NCI-H1092 (cell line): ENCODE measurements at regions not wholly inside any gene's neighbourhood (a gene's known extent, or its start where the extent isn't known, plus 50 kb on each side); places are given as distances from the start of the nearest gene placed in this dataset.

Experiments used
- DNase-seq: peaks from one replicate; lab custom pipeline; 2025; lab: John Stamatoyannopoulos, UW

GRCh38 chr3:148389916-148390315 is 307.8 kb upstream of the AGTR1 start:
- no peak for DNase-seq

- DNase-seq = no peak
Measured at GRCh38 chr3:148395821-148396220, 301.9 kb upstream of the AGTR1 start.

- no peak for DNase-seq
Measured at GRCh38 chr3:148400754-148401153, 296.9 kb upstream of the AGTR1 start.

- no peak for DNase-seq
Measured at GRCh38 chr3:148408667-148409066, 289.0 kb upstream of the AGTR1 start.

- no peak for DNase-seq
Measured at GRCh38 chr3:148420242-148420641, 277.5 kb upstream of the AGTR1 start.

GRCh38 chr3:148428862-148429605 is 268.7 kb upstream of the AGTR1 start:
- DNase-seq = no peak

GRCh38 chr3:148433665-148434064 is 264.0 kb upstream of the AGTR1 start:
- no peak for DNase-seq

GRCh38 chr3:148435534-148435933 is 262.2 kb upstream of the AGTR1 start:
- DNase-seq = no peak

- no peak for DNase-seq
Measured at GRCh38 chr3:148439254-148439822, 258.4 kb upstream of the AGTR1 start.

- no peak for DNase-seq
Measured at GRCh38 chr3:148441191-148441590, 256.5 kb upstream of the AGTR1 start.

- DNase-seq = no peak
Measured at GRCh38 chr3:148450819-148451218, 246.9 kb upstream of the AGTR1 start.

- DNase-seq = no peak
Measured at GRCh38 chr3:148451969-148452368, 245.7 kb upstream of the AGTR1 start.

- no peak for DNase-seq
Measured at GRCh38 chr3:148453781-148454191, 243.9 kb upstream of the AGTR1 start.

- no peak for DNase-seq
Measured at GRCh38 chr3:148455098-148455497, 242.6 kb upstream of the AGTR1 start.

GRCh38 chr3:148457886-148458285 is 239.8 kb upstream of the AGTR1 start:
- no peak for DNase-seq

GRCh38 chr3:148459931-148460513 is 237.7 kb upstream of the AGTR1 start:
- DNase-seq = no peak

GRCh38 chr3:148460686-148461085 is 237.0 kb upstream of the AGTR1 start:
- no peak for DNase-seq

- DNase-seq = no peak
Measured at GRCh38 chr3:148464246-148464645, 233.5 kb upstream of the AGTR1 start.

- no peak for DNase-seq
Measured at GRCh38 chr3:148466143-148466542, 231.6 kb upstream of the AGTR1 start.

GRCh38 chr3:148466980-148467740 is 230.5 kb upstream of the AGTR1 start:
- no peak for DNase-seq

- no peak for DNase-seq
Measured at GRCh38 chr3:148477375-148477774, 220.3 kb upstream of the AGTR1 start.

GRCh38 chr3:148493631-148494030 is 204.1 kb upstream of the AGTR1 start:
- no peak for DNase-seq

- no peak for DNase-seq
Measured at GRCh38 chr3:148494451-148494850, 203.3 kb upstream of the AGTR1 start.
